CD4-positive, alpha-beta T cell (primary cell): ENCODE measurements at regions not wholly inside any gene's neighbourhood (a gene's known extent, or its start where the extent isn't known, plus 50 kb on each side); places are given as distances from the start of the nearest gene placed in this dataset.

ENCODE experiments used
- ATAC-seq: fragments of 200-7000 bp; cut with Tn5 transposase; one replicate; pipeline ENCODE4 v1.10.0; 2022; ENCODE audit warnings: mild to moderate bottlenecking; ENCODE audit not compliant: poor library complexity
- CTCF ChIA-PET: fragments of 350-600 bp; sonication (Branson Sonifier 250); formaldehyde crosslinking; loops from one replicate; lab custom pipeline; 2021; ENCODE audit warnings: antibody characterized with exemption, inconsistent platforms; lab: Charles Lee
- POLR2A ChIA-PET: fragments of 350-600 bp; sonication (Branson Sonifier 250); formaldehyde crosslinking; loops from one replicate; lab custom pipeline; 2021; ENCODE audit warnings: antibody characterized with exemption, inconsistent platforms; lab: Charles Lee
- DNase-seq, 14 experiments: peaks; one replicate each; pipeline ENCODE4 v3.0.0-alpha.2; 2013 to 2020; ENCODE audit warnings: mixed read lengths in 2 of 14
- H3K27ac ChIP-seq, 2 donors: one replicate each; pipeline versions ENCODE4 v1.5.1 to v1.7.0; 2013; ENCODE audit warnings: low read length in 2 of 2, low read depth in 1 of 2, mild to moderate bottlenecking in 1 of 2
- H3K27me3 ChIP-seq, 2 experiments: 1 replicate in 1 of 2; 2 replicates in 1 of 2; pipeline versions ENCODE4 v1.6.1 to v1.7.0; 2013; ENCODE audit warnings: low read length in 2 of 2, control low read depth in 1 of 2, mild to moderate bottlenecking in 1 of 2, moderate library complexity in 1 of 2; ENCODE audit not compliant: insufficient read depth in 2 of 2, control insufficient read depth in 1 of 2
- H3K36me3 ChIP-seq: one replicate; pipeline ENCODE4 v1.6.1; 2013; ENCODE audit warnings: low read length, control low read depth; ENCODE audit not compliant: insufficient read depth
- H3K4me1 ChIP-seq: one replicate; pipeline ENCODE4 v1.6.1; 2013; ENCODE audit warnings: low read length, control low read depth; ENCODE audit not compliant: insufficient read depth
- H3K4me3 ChIP-seq: one replicate; pipeline ENCODE4 v1.5.1; 2013; ENCODE audit warnings: mild to moderate bottlenecking, low read length, moderate library complexity
- H3K9me3 ChIP-seq, 2 experiments: 1 replicate in 1 of 2; 2 replicates in 1 of 2; pipeline versions ENCODE4 v1.6.1 to v1.7.0; 2013; ENCODE audit warnings: low read length in 2 of 2, mild to moderate bottlenecking in 2 of 2, control low read depth in 1 of 2, moderate library complexity in 1 of 2; ENCODE audit not compliant: control insufficient read depth in 1 of 2, insufficient read depth in 1 of 2
- H3K27ac Mint-ChIP-seq: one replicate; pipeline ENCODE4 v1.8.0; 2020; ENCODE audit warnings: mixed read lengths
- H3K27me3 Mint-ChIP-seq: one replicate; pipeline ENCODE4 v1.8.0; 2021; ENCODE audit warnings: mixed read lengths
- H3K36me3 Mint-ChIP-seq: one replicate; pipeline ENCODE4 v1.8.0; 2021; ENCODE audit warnings: low read depth, mixed read lengths
- H3K4me1 Mint-ChIP-seq: one replicate; pipeline ENCODE4 v1.8.0; 2021; ENCODE audit warnings: low read depth, mixed read lengths
- H3K4me3 Mint-ChIP-seq: one replicate; pipeline ENCODE4 v1.8.0; 2020; ENCODE audit warnings: mild to moderate bottlenecking, mixed read lengths
- H3K9me3 Mint-ChIP-seq: one replicate; pipeline ENCODE4 v1.8.0; 2020; ENCODE audit warnings: mixed read lengths
- CTCF ChIP-seq: fragments of 200-600 bp; IDR thresholded peaks from one replicate; pipeline ENCODE4 v1.8.0; 2022; ENCODE audit warnings: antibody characterized with exemption, mild to moderate bottlenecking
- intact Hi-C, 2 experiments: fragments of 100-400 bp; cut with DNase I in 1 of 2; cut with micrococcal nuclease in 1 of 2; formaldehyde crosslinking; loops; one replicate each; pipeline versions ENCODE4 v1.15.1 to v1.9.0; 2023 to 2025; cut with DNase I, micrococcal nuclease

- Mint-ChIP-seq H3K36me3 (no peaks in the 10 kb centered on the region), H3K4me3 (no peak overlapping the region), H3K27ac (no peak overlapping the region), H3K27me3 (peaks cover 87% of the 10 kb centered on the region), H3K4me1 (no peaks in the 10 kb centered on the region), H3K9me3 (no peaks in the 10 kb centered on the region)
- intact Hi-C loops: no loop called here
- no peaks in the 10 kb centered on the region for H3K4me1 ChIP-seq
- ChIA-PET CTCF (interaction anchor here (0.6 kb wide), 1 partner anchor 1962 kb away, joined by 3 read pairs; no protein-coding TSS in a partner anchor), POLR2A (no interaction called here)
- H3K27ac ChIP-seq: no peak overlapping the region
- no peaks in the 10 kb centered on the region for H3K36me3 ChIP-seq
- H3K4me3 ChIP-seq: no peak overlapping the region
- TF ChIP-seq CTCF: no peak
- no peak for ATAC-seq
- H3K9me3 ChIP-seq: no peaks in the 10 kb centered on the region
- H3K27me3 ChIP-seq: peaks cover 33 to 46% of the 10 kb centered on the region in 2 experiments
- DNase-seq: no peak
Observed at GRCh38 chr10:6726924-6727323, 146.8 kb upstream of the PRKCQ start.

GRCh38 chr10:6722616-6723004, 142.5 kb upstream of the PRKCQ start:
- Histone ChIP-seq H3K27me3 (peaks cover 27 to 31% of the 10 kb centered on the region in 2 experiments), H3K4me3 (no peak overlapping the region), H3K9me3 (no peaks in the 10 kb centered on the region), H3K27ac (no peak overlapping the region), H3K4me1 (no peaks in the 10 kb centered on the region), H3K36me3 (no peaks in the 10 kb centered on the region)
- H3K4me1 Mint-ChIP-seq: no peaks in the 10 kb centered on the region
- H3K27me3 Mint-ChIP-seq: peaks cover 85% of the 10 kb centered on the region
- intact Hi-C loops: no loop called here
- H3K36me3 Mint-ChIP-seq: no peaks in the 10 kb centered on the region
- no peak for TF ChIP-seq CTCF
- no peak overlapping the region for H3K27ac Mint-ChIP-seq
- POLR2A ChIA-PET: no interaction called here
- no peaks in the 10 kb centered on the region for H3K9me3 Mint-ChIP-seq
- ATAC-seq (no peak), DNase-seq (no peak)
- no peak overlapping the region for H3K4me3 Mint-ChIP-seq
- CTCF ChIA-PET: no interaction called here

DNA sequence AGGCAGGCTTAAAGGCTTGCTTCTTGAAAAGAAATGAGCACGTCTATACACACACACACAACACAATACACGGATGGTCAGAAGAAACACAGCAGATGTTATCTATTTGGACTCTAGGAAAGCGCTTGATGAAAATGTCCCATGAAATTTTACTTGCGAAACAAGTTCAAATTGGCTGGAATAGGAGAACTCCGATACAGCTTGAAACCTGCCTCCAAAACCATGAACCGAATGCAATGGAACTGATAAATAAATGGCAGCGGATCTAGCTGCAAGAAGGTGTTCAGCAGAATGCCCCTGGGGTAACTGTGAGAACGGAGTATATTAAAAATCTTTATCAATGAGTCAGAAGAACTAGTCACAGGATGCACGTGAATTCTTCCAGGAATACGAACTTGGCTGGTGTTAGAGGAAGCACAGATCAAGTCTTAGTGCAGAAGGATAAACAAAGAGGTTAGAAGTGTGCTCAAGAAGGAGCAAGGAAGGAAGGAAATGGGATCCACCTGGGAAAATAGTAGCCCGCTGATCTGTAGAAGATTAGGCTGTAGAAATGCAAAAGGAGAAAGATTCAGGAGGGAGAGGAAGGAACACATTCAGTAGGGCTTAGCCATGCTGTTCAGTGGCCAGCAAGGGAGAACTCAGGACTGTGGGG, 142.0 kb upstream of the PRKCQ start:
- H3K27me3 ChIP-seq: peaks cover 22 to 31% of the 10 kb centered on the region in 2 experiments
- H3K36me3 ChIP-seq: no peaks in the 10 kb centered on the region
- ATAC-seq (no peak), DNase-seq (no peak)
- no peaks in the 10 kb centered on the region for H3K9me3 ChIP-seq
- Mint-ChIP-seq H3K36me3 (no peaks in the 10 kb centered on the region), H3K4me1 (no peaks in the 10 kb centered on the region), H3K9me3 (no peaks in the 10 kb centered on the region), H3K27me3 (peaks cover 85% of the 10 kb centered on the region), H3K27ac (no peak overlapping the region), H3K4me3 (no peak overlapping the region)
- no peak for TF ChIP-seq CTCF
- H3K4me3 ChIP-seq: no peak overlapping the region
- ChIA-PET CTCF (no interaction called here), POLR2A (no interaction called here)
- intact Hi-C loops: no loop called here
- no peaks in the 10 kb centered on the region for H3K4me1 ChIP-seq
- no peak overlapping the region for H3K27ac ChIP-seq
